Endodermal cell (in vitro differentiated cells): ENCODE measurements at regions not wholly inside any gene's neighbourhood (a gene's known extent, or its start where the extent isn't known, plus 50 kb on each side); places are given as distances from the start of the nearest gene placed in this dataset.

ENCODE experiments used
- DNase-seq: peaks from one replicate; pipeline ENCODE4 v3.0.0-alpha.2; 2017
- H3K27ac ChIP-seq: 2 replicates; pipeline ENCODE4 v1.5.1; 2013; ENCODE audit warnings: mild to moderate bottlenecking, low read depth, low read length, moderate library complexity
- H3K27me3 ChIP-seq: 2 replicates; pipeline ENCODE4 v1.6.1; 2013; ENCODE audit warnings: mild to moderate bottlenecking, low read length, moderate library complexity; ENCODE audit not compliant: insufficient read depth, control insufficient read depth, poor library complexity, severe bottlenecking
- H3K36me3 ChIP-seq: 2 replicates; pipeline ENCODE4 v1.7.0; 2013; ENCODE audit warnings: mild to moderate bottlenecking, low read length, moderate library complexity; ENCODE audit not compliant: control insufficient read depth, insufficient read depth
- H3K4me1 ChIP-seq: one replicate; pipeline ENCODE4 v1.7.0; 2013; ENCODE audit warnings: low read length; ENCODE audit not compliant: control insufficient read depth, insufficient read depth
- H3K4me3 ChIP-seq: 2 replicates; pipeline ENCODE4 v1.5.1; 2013; ENCODE audit warnings: mild to moderate bottlenecking, low read length, moderate library complexity
- H3K9ac ChIP-seq: 2 replicates; pipeline ENCODE4 v1.6.1; 2013; ENCODE audit warnings: mild to moderate bottlenecking, low read length, moderate library complexity; ENCODE audit not compliant: poor library complexity, severe bottlenecking; ENCODE audit errors: extremely low read depth
- H3K9me3 ChIP-seq: 2 replicates; pipeline ENCODE4 v1.6.1; 2013; ENCODE audit warnings: mild to moderate bottlenecking, low read length, moderate library complexity; ENCODE audit not compliant: control insufficient read depth
- H3K27ac Mint-ChIP-seq: 2 replicates; pipeline ENCODE4 v1.8.0; 2020; ENCODE audit warnings: mixed read lengths
- H3K27me3 Mint-ChIP-seq: 2 replicates; pipeline ENCODE4 v1.8.0; 2021; ENCODE audit warnings: mild to moderate bottlenecking, mixed read lengths; ENCODE audit not compliant: insufficient read depth
- H3K36me3 Mint-ChIP-seq: 2 replicates; pipeline ENCODE4 v1.8.0; 2020; ENCODE audit warnings: low read depth, mixed read lengths
- H3K4me1 Mint-ChIP-seq: 2 replicates; pipeline ENCODE4 v1.8.0; 2020; ENCODE audit warnings: mixed read lengths
- H3K4me3 Mint-ChIP-seq: 2 replicates; pipeline ENCODE4 v1.8.0; 2020; ENCODE audit warnings: mild to moderate bottlenecking, moderate library complexity, mixed read lengths
- H3K9me3 Mint-ChIP-seq: 2 replicates; pipeline ENCODE4 v1.8.0; 2020; ENCODE audit warnings: mild to moderate bottlenecking, mixed read lengths
- WGBS, 2 experiments: methylation state at CpG; one replicate each; pipeline versions ENCODE4 v1.1.5 to v1.1.7; 2013; ENCODE audit warnings: missing lambda C conversion rate in 2 of 2, mixed read lengths in 1 of 2; ENCODE audit not compliant: insufficient coverage in 1 of 2, insufficient read length in 1 of 2; 5-methylcytosine and 5-hydroxymethylcytosine counted together
- TF ChIP-seq, protein P1 (sequence below): fragments of 200-600 bp; sonication (generic); conservative IDR thresholded peaks from 2 replicates; pipeline ENCODE4 v1.5.0; 2021; ENCODE audit warnings: antibody characterized with exemption, mild to moderate bottlenecking

DNA sequence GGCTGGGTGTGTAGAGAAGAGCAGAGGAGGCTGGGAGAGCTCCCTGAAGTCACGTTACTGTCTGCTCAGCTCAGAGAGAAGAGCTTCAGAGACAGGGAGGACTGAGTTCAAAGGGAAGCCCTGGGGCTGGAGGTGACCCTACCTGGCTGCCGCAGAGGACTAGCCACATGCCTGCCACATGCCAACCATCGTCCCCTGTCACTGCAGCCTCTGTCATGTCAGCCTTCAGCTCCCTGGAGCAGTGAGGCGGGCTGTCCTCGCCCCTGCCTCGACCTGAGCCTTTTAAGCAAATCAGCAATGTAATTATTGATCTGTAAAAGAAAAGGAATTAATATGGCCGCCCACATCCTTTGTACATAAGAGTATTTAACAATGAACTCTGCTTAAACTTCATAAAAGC lies 89.3 kb upstream of the RET start:
- H3K4me3 Mint-ChIP-seq = no peak overlapping the region
- WGBS, 2 experiments = 90 to 94% methylated on average over 2 to 7 of the region's 7 CpGs
- Histone ChIP-seq H3K9me3 (no peaks in the 10 kb centered on the region), H3K27ac (no peak overlapping the region), H3K4me3 (no peak overlapping the region), H3K36me3 (no peaks in the 10 kb centered on the region), H3K27me3 (no peaks in the 10 kb centered on the region), H3K9ac (no peak overlapping the region), H3K4me1 (no peaks in the 10 kb centered on the region)
- no peaks in the 10 kb centered on the region for H3K36me3 Mint-ChIP-seq
- H3K4me1 Mint-ChIP-seq = no peaks in the 10 kb centered on the region
- TF ChIP-seq, protein P1, sequence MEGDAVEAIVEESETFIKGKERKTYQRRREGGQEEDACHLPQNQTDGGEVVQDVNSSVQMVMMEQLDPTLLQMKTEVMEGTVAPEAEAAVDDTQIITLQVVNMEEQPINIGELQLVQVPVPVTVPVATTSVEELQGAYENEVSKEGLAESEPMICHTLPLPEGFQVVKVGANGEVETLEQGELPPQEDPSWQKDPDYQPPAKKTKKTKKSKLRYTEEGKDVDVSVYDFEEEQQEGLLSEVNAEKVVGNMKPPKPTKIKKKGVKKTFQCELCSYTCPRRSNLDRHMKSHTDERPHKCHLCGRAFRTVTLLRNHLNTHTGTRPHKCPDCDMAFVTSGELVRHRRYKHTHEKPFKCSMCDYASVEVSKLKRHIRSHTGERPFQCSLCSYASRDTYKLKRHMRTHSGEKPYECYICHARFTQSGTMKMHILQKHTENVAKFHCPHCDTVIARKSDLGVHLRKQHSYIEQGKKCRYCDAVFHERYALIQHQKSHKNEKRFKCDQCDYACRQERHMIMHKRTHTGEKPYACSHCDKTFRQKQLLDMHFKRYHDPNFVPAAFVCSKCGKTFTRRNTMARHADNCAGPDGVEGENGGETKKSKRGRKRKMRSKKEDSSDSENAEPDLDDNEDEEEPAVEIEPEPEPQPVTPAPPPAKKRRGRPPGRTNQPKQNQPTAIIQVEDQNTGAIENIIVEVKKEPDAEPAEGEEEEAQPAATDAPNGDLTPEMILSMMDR = no peak
- no peaks in the 10 kb centered on the region for H3K9me3 Mint-ChIP-seq
- no peak for DNase-seq
- no peaks in the 10 kb centered on the region for H3K27me3 Mint-ChIP-seq
- H3K27ac Mint-ChIP-seq = no peak overlapping the region

DNA sequence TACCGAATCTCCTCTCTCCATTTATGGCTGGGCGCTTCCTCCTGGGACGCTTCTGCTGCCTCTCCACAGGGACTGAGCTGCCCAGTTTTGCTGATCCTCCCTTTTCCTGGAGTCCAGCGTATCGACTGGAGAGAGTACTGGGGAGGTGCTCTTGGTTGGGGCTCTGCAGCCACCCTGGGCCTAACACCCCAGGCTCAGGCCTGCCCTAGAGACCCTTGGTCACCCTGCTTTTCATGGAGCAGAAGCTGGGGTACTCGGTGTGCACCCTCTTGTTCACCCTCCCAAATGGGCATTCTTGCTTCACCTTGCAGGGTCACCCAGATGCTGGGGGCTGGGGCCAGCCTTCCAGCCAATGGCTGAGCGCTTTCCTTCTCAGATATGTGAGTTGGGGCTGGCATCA lies 88.8 kb upstream of the RET start:
- no peak overlapping the region for H3K27ac ChIP-seq
- H3K27ac Mint-ChIP-seq = no peak overlapping the region
- H3K36me3 Mint-ChIP-seq = no peaks in the 10 kb centered on the region
- 90% methylated on average over 2 to 7 of the region's 7 CpGs for WGBS, 2 experiments
- no peak overlapping the region for H3K4me3 Mint-ChIP-seq
- no peaks in the 10 kb centered on the region for H3K36me3 ChIP-seq
- H3K9me3 ChIP-seq = no peaks in the 10 kb centered on the region
- TF ChIP-seq, protein P1 = no peak
- no peak overlapping the region for H3K4me3 ChIP-seq
- no peak overlapping the region for H3K9ac ChIP-seq
- H3K4me1 Mint-ChIP-seq = no peaks in the 10 kb centered on the region
- no peaks in the 10 kb centered on the region for H3K27me3 ChIP-seq
- DNase-seq = no peak
- H3K27me3 Mint-ChIP-seq = no peaks in the 10 kb centered on the region
- H3K4me1 ChIP-seq = no peaks in the 10 kb centered on the region
- H3K9me3 Mint-ChIP-seq = no peaks in the 10 kb centered on the region

DNA sequence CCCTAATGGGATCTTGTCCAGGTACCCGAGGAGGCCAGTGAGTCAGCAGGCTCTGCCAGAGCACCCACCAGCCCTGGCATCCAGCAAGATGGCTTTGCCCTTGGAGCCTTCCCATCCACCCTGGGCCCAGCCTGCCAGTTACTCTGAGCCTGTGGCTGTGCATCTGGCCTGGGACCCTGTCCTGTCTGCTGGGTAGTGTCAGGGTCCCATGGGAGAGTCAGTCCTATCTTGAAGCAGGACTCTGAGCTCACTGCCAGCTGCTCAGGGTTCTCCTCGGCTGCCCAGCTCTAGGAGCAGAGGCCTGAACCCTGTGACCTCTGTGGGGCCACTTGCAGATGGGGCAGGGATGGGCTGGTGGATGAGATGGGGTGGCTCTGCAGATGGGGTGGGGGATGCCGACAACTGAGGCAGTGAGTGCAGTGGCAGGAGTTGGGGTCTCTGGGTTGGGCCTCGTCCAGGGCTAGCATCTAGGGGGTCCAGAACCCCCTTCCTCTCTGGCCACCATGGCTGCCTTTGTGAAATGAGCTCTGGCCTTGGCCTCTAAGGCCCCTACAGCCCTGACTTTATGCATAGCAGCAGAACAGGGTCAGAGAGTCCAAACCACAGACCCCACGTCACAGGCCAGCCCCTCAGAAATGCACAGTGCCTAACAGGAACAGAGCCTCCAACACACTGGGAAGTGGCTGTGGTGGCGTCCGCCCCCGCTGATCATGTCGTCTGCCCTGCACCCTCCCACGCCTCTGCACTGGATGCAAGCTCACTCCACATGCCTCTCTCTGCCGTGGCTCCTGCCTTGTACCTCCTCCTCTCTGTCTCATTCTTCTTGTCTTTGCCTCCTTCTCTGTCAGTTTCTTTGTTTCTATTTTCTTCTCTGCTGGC lies 88.1 kb upstream of the RET start:
- no peak overlapping the region for H3K4me3 Mint-ChIP-seq
- H3K9ac ChIP-seq = no peak overlapping the region
- H3K4me1 Mint-ChIP-seq = no peaks in the 10 kb centered on the region
- H3K4me1 ChIP-seq = no peaks in the 10 kb centered on the region
- H3K27me3 ChIP-seq = no peaks in the 10 kb centered on the region
- H3K4me3 ChIP-seq = no peak overlapping the region
- H3K36me3 ChIP-seq = no peaks in the 10 kb centered on the region
- H3K27me3 Mint-ChIP-seq = no peaks in the 10 kb centered on the region
- H3K9me3 Mint-ChIP-seq = no peaks in the 10 kb centered on the region
- no peak overlapping the region for H3K27ac Mint-ChIP-seq
- TF ChIP-seq, protein P1 = no peak
- H3K27ac ChIP-seq = no peak overlapping the region
- no peak for DNase-seq
- no peaks in the 10 kb centered on the region for H3K9me3 ChIP-seq
- WGBS, 2 experiments = 72 to 84% methylated on average over 6 to 11 of the region's 11 CpGs
- H3K36me3 Mint-ChIP-seq = no peaks in the 10 kb centered on the region
